Fibroblast of upper back skin (primary cell): ENCODE measurements at regions not wholly inside any gene's neighbourhood (a gene's known extent, or its start where the extent isn't known, plus 50 kb on each side); places are given as distances from the start of the nearest gene placed in this dataset.

Source experiments
- DNase-seq: peaks from one replicate; pipeline ENCODE4 v3.0.0-alpha.2; 2013

- DNase-seq, result no peak
These were observed 59.6 kb upstream of the LINC00305 start for GRCh38 chr18:64208516-64208915.

DNA sequence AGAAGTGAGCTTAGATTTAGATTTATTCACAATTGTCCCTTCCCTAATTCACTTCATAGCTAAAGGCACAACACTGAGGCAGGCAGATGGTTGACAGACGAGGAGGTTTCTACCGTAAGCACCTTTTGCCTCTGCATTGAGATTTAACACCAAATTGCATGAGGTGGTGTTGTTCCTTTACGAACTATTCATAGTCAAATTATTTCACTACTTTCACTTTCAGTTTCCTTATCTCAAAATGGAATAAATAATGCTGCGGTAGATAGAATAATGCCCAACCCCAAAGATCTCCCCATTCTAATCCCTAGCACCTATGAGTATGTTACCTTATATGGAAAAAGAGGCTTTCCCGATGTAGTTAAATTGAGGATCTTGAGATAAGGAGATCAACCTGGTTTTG lies 58.9 kb upstream of the LINC00305 start:
- DNase-seq, result no peak

- DNase-seq, result no peak
These were observed 54.4 kb upstream of the LINC00305 start for GRCh38 chr18:64203295-64203694.

DNA sequence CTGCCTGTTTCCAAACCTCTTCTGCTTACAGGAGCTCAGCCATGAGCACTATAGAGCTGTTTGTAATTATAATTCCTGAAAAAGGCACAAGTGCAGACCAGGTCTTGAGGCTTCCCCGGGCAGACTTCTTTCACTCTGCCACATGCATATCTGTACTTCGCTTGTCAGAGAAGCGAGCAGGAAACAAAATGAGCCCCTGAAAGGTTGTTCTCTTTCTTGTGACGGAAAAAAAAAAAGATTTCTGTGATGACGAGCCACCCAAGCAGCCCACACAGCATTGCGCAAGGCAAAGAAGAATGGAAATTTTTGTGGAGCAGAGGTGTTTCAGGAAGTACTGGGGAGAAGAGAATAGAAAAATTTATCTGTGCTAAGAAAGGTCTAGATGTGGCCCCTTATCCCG lies 54.0 kb upstream of the LINC00305 start:
- peak; percentile 40 for DNase-seq

DNA sequence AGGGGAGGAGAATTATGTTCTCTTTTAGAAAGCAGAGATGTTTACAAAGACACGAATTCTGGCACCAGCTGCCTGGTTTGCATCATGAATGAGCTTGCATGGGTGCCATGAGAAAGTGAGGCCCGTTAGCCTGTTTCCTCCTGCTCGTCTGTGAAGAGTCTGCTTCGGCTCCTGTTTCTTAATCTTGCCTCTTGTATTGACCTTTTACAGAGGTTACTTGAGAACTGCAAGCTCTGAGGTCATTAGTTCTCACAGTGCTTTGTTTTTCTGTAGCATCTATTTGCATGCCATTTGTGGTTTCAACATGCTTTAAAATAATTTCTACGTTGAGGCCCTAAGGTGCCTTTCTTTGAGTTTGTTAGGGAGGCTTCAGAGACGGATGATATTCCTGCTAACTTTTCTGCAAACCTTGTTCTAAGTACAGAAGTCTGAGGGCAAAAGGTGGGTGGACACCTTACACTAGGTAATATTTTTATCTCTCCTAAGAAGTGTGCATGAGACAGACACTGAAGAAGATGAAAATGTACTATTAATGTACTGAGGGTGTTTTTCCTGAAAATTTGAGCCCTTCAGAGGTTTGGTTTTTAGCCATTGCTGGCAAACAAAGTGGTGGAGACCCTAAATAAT lies 53.4 kb upstream of the LINC00305 start:
- DNase-seq, result no peak

DNA sequence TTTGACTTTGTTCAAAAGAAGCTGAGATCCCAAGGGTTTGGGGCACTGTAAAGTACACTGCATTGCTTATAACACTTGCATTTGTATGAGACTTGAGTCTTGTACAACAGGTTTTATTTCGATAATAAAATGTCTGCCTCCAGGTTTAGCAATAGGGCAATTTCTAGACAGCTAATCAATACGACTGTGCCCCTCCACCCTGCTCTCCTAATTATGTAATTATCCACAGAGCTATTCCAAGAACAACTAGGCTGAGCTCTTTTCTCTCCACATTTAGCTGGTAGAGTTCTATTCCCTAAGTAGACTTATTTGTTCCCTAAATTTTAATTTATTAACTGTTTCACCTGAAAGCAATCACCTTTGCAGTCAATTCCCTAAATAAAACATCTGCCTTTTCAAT lies 52.9 kb upstream of the LINC00305 start:
- DNase-seq, result no peak

DNA sequence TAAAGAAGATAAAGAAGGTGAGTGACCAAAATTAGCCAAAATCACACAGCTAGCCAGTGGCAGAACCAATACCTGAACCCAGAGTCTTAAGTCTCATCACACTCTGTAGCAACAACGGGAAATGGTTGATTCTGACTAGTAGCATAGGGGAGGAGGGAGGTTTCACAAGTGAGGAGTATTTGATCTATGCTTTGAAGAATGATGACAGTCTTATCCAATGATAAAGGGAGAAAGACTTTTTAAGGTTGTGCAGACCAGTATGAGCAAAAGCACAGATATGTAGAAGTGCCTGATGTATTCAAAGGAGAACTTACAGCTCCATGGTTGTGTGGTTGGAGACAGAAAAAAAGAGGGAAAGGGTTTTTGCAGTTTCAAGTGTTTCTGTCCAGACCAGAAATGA lies 50.7 kb upstream of the LINC00305 start:
- no peak for DNase-seq
